ENCODE measurements at regions not wholly inside any gene's neighbourhood (a gene's known extent, or its start where the extent isn't known, plus 50 kb on each side); places are given as distances from the start of the nearest gene placed in this dataset.

DNA sequence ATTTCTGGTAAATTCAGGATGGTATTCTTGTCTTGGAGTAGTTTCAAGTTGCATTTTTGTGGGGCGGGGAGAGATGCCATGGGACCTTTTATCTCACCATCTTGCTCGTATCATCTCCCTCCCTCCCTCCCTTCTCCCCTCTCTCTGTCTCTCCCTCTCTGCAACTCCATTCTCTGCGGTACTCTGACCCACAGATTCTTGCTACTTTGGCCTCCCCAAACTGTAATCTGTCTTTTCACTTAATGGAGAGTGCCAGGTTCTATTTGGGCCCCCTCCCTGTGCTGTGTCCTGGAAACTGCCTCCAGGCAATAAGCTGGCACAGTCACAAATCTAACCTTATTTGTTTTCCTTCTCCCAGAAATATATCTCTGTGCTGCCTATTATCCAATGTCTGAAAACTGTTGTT lies 175.2 kb downstream of the PAWR start:
- ChIA-PET CTCF (no interaction called here), POLR2A (no interaction called here)
- DNase-seq (ENCODE audit: low read depth) = no peak
- no peaks in the 10 kb centered on the region for H3K27me3 ChIP-seq (ENCODE audit: control insufficient read depth, insufficient read depth, low read length)
- no peak overlapping the region for H3K4me3 ChIP-seq (ENCODE audit: low read depth, low read length)
- TF ChIP-seq, protein P1, sequence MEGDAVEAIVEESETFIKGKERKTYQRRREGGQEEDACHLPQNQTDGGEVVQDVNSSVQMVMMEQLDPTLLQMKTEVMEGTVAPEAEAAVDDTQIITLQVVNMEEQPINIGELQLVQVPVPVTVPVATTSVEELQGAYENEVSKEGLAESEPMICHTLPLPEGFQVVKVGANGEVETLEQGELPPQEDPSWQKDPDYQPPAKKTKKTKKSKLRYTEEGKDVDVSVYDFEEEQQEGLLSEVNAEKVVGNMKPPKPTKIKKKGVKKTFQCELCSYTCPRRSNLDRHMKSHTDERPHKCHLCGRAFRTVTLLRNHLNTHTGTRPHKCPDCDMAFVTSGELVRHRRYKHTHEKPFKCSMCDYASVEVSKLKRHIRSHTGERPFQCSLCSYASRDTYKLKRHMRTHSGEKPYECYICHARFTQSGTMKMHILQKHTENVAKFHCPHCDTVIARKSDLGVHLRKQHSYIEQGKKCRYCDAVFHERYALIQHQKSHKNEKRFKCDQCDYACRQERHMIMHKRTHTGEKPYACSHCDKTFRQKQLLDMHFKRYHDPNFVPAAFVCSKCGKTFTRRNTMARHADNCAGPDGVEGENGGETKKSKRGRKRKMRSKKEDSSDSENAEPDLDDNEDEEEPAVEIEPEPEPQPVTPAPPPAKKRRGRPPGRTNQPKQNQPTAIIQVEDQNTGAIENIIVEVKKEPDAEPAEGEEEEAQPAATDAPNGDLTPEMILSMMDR (IDR thresholded peaks at IDR 0.05; ENCODE audit: insufficient read depth, low read depth, low read length) = no peak
- H3K36me3 ChIP-seq (ENCODE audit: control insufficient read depth, insufficient read depth, low read length) = no peaks in the 10 kb centered on the region

DNA sequence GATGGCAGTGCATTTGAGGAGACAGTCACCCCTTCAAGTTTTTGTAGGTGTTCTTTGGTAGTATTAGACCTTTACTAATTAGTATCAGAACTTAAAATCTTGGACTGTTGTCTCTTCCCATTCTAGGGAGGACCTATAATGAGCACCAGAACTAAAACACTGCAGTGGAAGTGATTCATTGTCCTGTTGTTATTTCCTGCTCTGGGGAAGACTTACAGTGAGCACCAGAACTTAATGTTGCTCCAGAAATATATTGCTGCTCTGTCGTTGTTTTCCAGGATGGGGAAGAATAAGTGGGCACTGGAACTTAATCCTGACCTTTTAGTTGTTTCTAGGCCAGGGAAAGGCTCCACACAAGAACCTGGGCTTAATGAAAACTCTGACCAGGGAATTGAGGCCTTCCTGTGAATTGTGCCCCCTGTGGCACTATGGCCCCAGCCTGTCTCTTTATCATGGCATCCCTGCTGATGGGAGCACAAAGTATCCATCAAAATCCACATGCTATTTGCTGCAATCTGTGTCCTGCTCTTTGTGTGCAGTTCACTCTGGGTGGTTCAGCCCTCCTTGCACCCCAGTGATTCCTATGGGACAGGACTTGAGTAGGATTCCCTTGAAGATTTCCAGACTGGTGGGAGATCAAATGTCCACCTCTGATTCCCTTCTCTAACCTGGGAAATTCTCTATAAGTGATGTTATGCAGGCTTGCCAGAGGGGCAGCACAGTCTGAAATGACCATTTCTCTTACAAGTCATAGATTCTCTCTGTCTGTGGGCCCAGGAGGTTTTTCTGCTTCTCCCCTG lies 175.8 kb downstream of the PAWR start:
- TF ChIP-seq, protein P1 (IDR thresholded peaks at IDR 0.05; ENCODE audit: insufficient read depth, low read depth, low read length) = no peak
- H3K36me3 ChIP-seq (ENCODE audit: control insufficient read depth, insufficient read depth, low read length) = no peaks in the 10 kb centered on the region
- no peak for DNase-seq (ENCODE audit: low read depth)
- POLR2A ChIA-PET = no interaction called here
- no peak overlapping the region for H3K4me3 ChIP-seq (ENCODE audit: low read depth, low read length)
- CTCF ChIA-PET = no interaction called here
- no peaks in the 10 kb centered on the region for H3K27me3 ChIP-seq (ENCODE audit: control insufficient read depth, insufficient read depth, low read length)

DNA sequence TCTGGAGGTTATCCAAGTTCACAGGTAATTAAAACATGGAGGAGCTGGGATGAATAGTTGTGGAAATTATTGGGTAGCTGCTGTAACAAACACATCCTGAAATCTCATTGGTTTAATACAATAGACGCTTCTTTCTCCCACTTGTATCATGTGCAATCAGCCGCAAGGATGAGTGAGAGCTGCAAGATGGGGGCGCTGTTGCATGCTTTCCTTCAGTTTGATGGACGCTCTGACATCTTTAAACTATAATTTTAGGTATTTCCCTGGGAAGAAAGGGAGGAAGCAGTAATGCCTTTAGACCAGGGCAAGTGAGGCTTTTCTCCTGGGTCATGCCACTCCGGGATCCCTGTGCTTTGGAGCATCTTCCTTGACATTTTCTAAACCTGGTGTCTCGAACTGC lies 178.7 kb downstream of the PAWR start:
- ChIA-PET CTCF (interaction anchor here (1.0 to 1.4 kb wide), 2 partner anchors 15 to 20 kb away, joined by 3 to 4 read pairs; no protein-coding TSS in a partner anchor), POLR2A (no interaction called here)
- H3K27me3 ChIP-seq (ENCODE audit: control insufficient read depth, insufficient read depth, low read length) = no peaks in the 10 kb centered on the region
- H3K4me3 ChIP-seq (ENCODE audit: low read depth, low read length) = no peak overlapping the region
- no peak for DNase-seq (ENCODE audit: low read depth)
- TF ChIP-seq, protein P1 (IDR thresholded peaks at IDR 0.05; ENCODE audit: insufficient read depth, low read depth, low read length) = peak; percentile 15; the same call in 1 of the 2 replicates
- no peaks in the 10 kb centered on the region for H3K36me3 ChIP-seq (ENCODE audit: control insufficient read depth, insufficient read depth, low read length)

DNA sequence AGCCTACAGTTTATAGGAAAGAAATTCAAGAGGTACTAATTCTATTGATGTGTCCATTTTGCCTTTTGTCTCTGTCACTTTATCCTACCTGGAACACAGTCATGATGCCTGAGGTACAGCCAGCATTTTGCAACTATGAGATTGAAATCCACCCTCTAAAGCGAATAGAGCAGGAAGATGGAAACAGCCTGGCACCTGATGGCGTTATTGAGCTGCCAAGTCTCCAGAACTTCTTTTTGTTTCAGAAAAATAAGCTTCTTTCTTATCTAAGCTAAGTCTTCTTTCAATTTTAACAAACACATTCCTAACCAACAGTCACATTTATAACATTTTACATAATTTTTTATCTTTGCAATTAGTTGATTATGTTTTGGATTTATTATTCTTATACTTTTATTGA lies 182.1 kb downstream of the PAWR start:
- no peak for DNase-seq (ENCODE audit: low read depth)
- TF ChIP-seq, protein P1 (IDR thresholded peaks at IDR 0.05; ENCODE audit: insufficient read depth, low read depth, low read length) = no peak
- POLR2A ChIA-PET = no interaction called here
- Histone ChIP-seq H3K27me3 (ENCODE audit: control insufficient read depth, insufficient read depth, low read length) (no peaks in the 10 kb centered on the region), H3K36me3 (ENCODE audit: control insufficient read depth, insufficient read depth, low read length) (no peaks in the 10 kb centered on the region), H3K4me3 (ENCODE audit: low read depth, low read length) (no peak overlapping the region)
- CTCF ChIA-PET = no interaction called here
